Brain microvascular endothelial cell (primary cell): ENCODE measurements at regions not wholly inside any gene's neighbourhood (a gene's known extent, or its start where the extent isn't known, plus 50 kb on each side); places are given as distances from the start of the nearest gene placed in this dataset.
"Not testable (repeated sequence)": the region's sequence is repeated elsewhere in the genome, so short reads cannot be mapped to it uniquely, and the experiment has no call there.

ENCODE experiments used
- DNase-seq: peaks from one replicate; pipeline ENCODE4 v3.0.0-alpha.2; 2020
- H3K27ac ChIP-seq: fragments of 250-450 bp; sonication (Bioruptor Pico); 2 replicates; pipeline ENCODE4 v1.5.1; 2020; ENCODE audit warnings: mild to moderate bottlenecking, moderate library complexity
- H3K27me3 ChIP-seq: fragments of 250-450 bp; sonication (Bioruptor Pico); replicated peaks from 2 replicates; pipeline ENCODE4 v1.5.1; 2020; ENCODE audit warnings: mild to moderate bottlenecking
- H3K36me3 ChIP-seq: fragments of 250-450 bp; sonication (Bioruptor Pico); replicated peaks from 2 replicates; pipeline ENCODE4 v1.5.1; 2020; ENCODE audit warnings: mild to moderate bottlenecking
- H3K4me3 ChIP-seq: 2 replicates; pipeline ENCODE4 v1.5.1; 2011; ENCODE audit warnings: low read depth, mild to moderate bottlenecking, control low read depth, low read length, moderate library complexity
- CTCF ChIP-seq: IDR thresholded peaks from 2 replicates; pipeline ENCODE4 v1.5.1; 2011; ENCODE audit warnings: low read depth, mild to moderate bottlenecking, moderate library complexity, low read length, control low read depth, inconsistent platforms; ENCODE audit errors: missing control alignments
- in situ Hi-C: cut with HindIII; loops from 2 replicates; pipeline ENCODE4 v1.10.0; 2017; ENCODE audit warnings: low sequenced_read_pairs, low pct_ligation_motif_present

GRCh38 chr15:85282504-85283115, 97.8 kb upstream of the AKAP13 start:
- peak; percentile 38 for DNase-seq
- Histone ChIP-seq H3K27ac (no peak overlapping the region), H3K4me3 (no peak overlapping the region), H3K36me3 (no peaks in the 10 kb centered on the region), H3K27me3 (no peaks in the 10 kb centered on the region)
- in situ Hi-C loops, result no loop called here
- no peak for TF ChIP-seq CTCF

DNA sequence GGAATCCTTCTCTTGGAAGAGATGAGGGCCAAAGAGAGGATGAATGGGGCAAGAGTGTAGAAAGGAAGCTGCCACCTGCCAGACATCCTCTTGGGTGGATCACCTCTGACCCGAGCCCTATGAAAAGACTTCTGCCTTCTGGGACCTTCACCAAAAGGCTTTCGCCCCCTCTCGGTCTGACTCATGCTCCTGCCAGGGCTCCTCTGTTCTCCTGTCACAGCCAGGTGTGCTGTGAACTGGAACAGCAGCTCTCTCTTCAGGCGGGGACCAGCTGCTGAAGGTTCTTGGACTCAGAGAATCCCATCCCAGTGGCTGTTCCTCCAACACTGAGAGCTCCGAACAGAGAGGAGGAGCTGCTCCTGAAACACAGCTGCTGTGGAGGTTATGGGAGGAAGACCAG, 96.6 kb upstream of the AKAP13 start:
- H3K4me3 ChIP-seq, H3K27me3 ChIP-seq, DNase-seq, in situ Hi-C loops, H3K36me3 ChIP-seq, H3K27ac ChIP-seq: not testable (repeated sequence)

GRCh38 chr15:85284497-85284896, 95.9 kb upstream of the AKAP13 start:
- TF ChIP-seq CTCF, result no peak
- Histone ChIP-seq H3K27ac (no peak overlapping the region), H3K36me3 (no peaks in the 10 kb centered on the region), H3K27me3 (no peaks in the 10 kb centered on the region), H3K4me3 (no peak overlapping the region)
- DNase-seq, result no peak
- in situ Hi-C loops, result no loop called here

- no peak overlapping the region for H3K4me3 ChIP-seq
- no peaks in the 10 kb centered on the region for H3K36me3 ChIP-seq
- in situ Hi-C loops, result no loop called here
- H3K27me3 ChIP-seq, result no peaks in the 10 kb centered on the region
- H3K27ac ChIP-seq, result no peak overlapping the region
- peak; percentile 70 for TF ChIP-seq CTCF
- DNase-seq, result peak; percentile 34
Observed at GRCh38 chr15:85289677-85290365, 90.6 kb upstream of the AKAP13 start.

DNA sequence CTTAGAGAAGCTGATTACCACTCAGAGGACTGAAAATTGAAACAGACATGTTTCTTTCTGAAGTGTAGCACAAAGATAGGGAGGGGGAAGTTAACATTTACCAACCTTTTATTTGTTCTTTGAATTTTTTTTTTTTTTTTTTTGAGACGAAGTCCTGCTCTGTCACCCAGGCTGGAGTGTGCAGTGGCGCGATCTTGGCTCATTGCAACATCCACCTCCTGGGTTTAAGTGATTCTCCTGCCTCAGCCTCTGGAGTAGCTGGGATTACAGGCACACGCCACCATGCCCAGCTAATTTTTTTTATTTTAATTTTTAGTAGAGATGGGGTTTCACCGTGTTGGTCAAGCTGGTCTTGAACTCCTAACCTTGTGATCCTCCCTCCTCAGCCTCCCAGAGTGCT, 87.8 kb upstream of the AKAP13 start:
- DNase-seq, H3K36me3 ChIP-seq, H3K27ac ChIP-seq, H3K27me3 ChIP-seq, H3K4me3 ChIP-seq, in situ Hi-C loops: not testable (repeated sequence)

- TF ChIP-seq CTCF, result peak; percentile 86
- H3K27ac ChIP-seq, result no peak overlapping the region
- no peaks in the 10 kb centered on the region for H3K36me3 ChIP-seq
- in situ Hi-C loops, result no loop called here
- peak; percentile 83 for DNase-seq
- H3K27me3 ChIP-seq, result no peaks in the 10 kb centered on the region
- H3K4me3 ChIP-seq, result peak overlapping the region; percentile 34
Observed at GRCh38 chr15:85296615-85297402, 83.6 kb upstream of the AKAP13 start.
